Body of pancreas (tissue), 4 donors: ENCODE measurements at regions not wholly inside any gene's neighbourhood (a gene's known extent, or its start where the extent isn't known, plus 50 kb on each side); places are given as distances from the start of the nearest gene placed in this dataset.

Source experiments
- POLR2A ChIP-seq, 3 donors: fragments of 450-650 bp; IDR thresholded peaks; one replicate each; pipeline ENCODE4 v1.6.1; 2016; ENCODE audit warnings: antibody characterized with exemption in 3 of 3, mild to moderate bottlenecking in 2 of 3
- TF ChIP-seq, protein P1 (sequence below), 7 experiments: fragments of 450-650 bp in 4 of 7; fragments of 200-600 bp in 3 of 7; sonication (generic) in 3 of 7; IDR thresholded peaks; one replicate each; pipeline ENCODE4 v1.5.1; 2016 to 2019; ENCODE audit warnings: antibody characterized with exemption in 7 of 7

- TF ChIP-seq, protein P1, sequence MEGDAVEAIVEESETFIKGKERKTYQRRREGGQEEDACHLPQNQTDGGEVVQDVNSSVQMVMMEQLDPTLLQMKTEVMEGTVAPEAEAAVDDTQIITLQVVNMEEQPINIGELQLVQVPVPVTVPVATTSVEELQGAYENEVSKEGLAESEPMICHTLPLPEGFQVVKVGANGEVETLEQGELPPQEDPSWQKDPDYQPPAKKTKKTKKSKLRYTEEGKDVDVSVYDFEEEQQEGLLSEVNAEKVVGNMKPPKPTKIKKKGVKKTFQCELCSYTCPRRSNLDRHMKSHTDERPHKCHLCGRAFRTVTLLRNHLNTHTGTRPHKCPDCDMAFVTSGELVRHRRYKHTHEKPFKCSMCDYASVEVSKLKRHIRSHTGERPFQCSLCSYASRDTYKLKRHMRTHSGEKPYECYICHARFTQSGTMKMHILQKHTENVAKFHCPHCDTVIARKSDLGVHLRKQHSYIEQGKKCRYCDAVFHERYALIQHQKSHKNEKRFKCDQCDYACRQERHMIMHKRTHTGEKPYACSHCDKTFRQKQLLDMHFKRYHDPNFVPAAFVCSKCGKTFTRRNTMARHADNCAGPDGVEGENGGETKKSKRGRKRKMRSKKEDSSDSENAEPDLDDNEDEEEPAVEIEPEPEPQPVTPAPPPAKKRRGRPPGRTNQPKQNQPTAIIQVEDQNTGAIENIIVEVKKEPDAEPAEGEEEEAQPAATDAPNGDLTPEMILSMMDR (IDR thresholded peaks at IDR 0.05), result no peak
- no peak for TF ChIP-seq POLR2A (IDR thresholded peaks at IDR 0.05)
These were observed 214.6 kb downstream of the PHETA1 start for GRCh38 chr12:111154147-111154834.
